GM10248 (cell line): ENCODE measurements at regions not wholly inside any gene's neighbourhood (a gene's known extent, or its start where the extent isn't known, plus 50 kb on each side); places are given as distances from the start of the nearest gene placed in this dataset.

ENCODE experiments used
- CTCF ChIA-PET: fragments of 300-600 bp; sonication (Branson Sonifier 250); formaldehyde crosslinking; extraction: SDS; loops from one replicate; lab custom pipeline; 2021; ENCODE audit warnings: antibody characterized with exemption; lab: Yijun Ruan, JAX
- POLR2A ChIA-PET: fragments of 350-650 bp; sonication (Branson Sonifier 250); formaldehyde crosslinking; extraction: SDS; loops from one replicate; lab custom pipeline; 2020; ENCODE audit warnings: antibody characterized with exemption; lab: Yijun Ruan, JAX
- DNase-seq: peaks from one replicate; pipeline ENCODE4 v3.0.0; 2012; ENCODE audit errors: extremely low spot score
- TF ChIP-seq, protein P1 (sequence below): IDR thresholded peaks from 2 replicates; pipeline ENCODE4 v1.5.1; 2012; ENCODE audit warnings: mild to moderate bottlenecking, low read depth; ENCODE audit errors: extremely low read depth, missing control alignments, control extremely low read depth

DNA sequence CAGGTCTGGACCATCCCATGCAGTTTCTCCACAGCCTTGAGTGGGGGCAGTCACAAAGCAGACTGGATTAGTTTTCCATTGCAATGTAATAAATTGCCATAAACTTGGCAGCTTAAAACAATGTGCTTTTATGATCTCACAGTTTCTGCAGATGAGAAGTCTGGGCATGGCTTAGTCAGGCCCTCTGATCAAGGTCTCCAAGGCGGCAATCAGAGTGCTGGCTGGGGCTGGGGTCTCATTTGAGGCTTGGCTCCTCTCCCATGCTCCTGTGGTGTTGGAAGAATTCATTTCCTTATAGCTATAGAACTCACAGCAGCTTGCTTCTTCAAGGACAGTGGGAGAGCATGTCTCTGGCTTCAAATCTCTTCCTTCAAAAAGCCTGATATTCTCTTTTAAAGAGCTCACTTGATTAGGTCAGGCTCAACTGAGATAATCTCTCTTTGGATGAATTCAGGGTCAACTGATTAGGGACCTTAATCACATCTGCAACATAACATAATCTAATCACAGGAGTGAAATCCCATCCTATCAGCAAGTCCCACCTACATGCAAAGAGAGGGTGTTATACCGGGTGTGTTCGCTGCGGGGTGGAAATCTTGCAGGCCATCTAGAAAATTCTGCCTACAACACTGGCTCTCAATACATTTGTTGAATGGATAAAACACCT, 77.4 kb upstream of the SULF2 start:
- CTCF ChIA-PET, result interaction anchor here (1.6 kb wide), 1 partner anchor 758 kb away, joined by 5 read pairs; no protein-coding TSS in a partner anchor
- TF ChIP-seq, protein P1, sequence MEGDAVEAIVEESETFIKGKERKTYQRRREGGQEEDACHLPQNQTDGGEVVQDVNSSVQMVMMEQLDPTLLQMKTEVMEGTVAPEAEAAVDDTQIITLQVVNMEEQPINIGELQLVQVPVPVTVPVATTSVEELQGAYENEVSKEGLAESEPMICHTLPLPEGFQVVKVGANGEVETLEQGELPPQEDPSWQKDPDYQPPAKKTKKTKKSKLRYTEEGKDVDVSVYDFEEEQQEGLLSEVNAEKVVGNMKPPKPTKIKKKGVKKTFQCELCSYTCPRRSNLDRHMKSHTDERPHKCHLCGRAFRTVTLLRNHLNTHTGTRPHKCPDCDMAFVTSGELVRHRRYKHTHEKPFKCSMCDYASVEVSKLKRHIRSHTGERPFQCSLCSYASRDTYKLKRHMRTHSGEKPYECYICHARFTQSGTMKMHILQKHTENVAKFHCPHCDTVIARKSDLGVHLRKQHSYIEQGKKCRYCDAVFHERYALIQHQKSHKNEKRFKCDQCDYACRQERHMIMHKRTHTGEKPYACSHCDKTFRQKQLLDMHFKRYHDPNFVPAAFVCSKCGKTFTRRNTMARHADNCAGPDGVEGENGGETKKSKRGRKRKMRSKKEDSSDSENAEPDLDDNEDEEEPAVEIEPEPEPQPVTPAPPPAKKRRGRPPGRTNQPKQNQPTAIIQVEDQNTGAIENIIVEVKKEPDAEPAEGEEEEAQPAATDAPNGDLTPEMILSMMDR, result no peak
- POLR2A ChIA-PET, result no interaction called here
- DNase-seq, result no peak

DNA sequence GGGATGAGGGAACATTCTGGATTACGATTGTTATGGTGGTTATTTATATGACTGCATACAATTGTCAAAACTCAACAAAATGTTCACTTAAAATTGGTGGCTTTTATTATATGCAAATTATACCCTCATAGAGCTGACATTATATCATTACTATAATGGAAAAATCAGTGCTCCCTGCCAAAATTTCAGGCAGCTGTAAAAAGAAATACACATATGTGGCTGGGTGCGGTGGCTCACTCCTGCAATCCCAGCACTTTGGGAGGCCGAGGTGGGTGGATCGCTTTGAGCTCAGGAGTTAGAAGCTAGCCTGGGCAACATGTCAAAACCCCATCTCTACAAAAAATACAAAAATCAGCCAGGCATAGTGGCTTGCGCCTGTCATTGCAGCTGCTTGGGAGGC, 75.8 kb upstream of the SULF2 start:
- TF ChIP-seq, protein P1, result no peak
- DNase-seq, result no peak
- ChIA-PET CTCF (interaction anchor here (1.6 kb wide), 1 partner anchor 760 kb away, joined by 5 read pairs; no protein-coding TSS in a partner anchor), POLR2A (no interaction called here)

DNA sequence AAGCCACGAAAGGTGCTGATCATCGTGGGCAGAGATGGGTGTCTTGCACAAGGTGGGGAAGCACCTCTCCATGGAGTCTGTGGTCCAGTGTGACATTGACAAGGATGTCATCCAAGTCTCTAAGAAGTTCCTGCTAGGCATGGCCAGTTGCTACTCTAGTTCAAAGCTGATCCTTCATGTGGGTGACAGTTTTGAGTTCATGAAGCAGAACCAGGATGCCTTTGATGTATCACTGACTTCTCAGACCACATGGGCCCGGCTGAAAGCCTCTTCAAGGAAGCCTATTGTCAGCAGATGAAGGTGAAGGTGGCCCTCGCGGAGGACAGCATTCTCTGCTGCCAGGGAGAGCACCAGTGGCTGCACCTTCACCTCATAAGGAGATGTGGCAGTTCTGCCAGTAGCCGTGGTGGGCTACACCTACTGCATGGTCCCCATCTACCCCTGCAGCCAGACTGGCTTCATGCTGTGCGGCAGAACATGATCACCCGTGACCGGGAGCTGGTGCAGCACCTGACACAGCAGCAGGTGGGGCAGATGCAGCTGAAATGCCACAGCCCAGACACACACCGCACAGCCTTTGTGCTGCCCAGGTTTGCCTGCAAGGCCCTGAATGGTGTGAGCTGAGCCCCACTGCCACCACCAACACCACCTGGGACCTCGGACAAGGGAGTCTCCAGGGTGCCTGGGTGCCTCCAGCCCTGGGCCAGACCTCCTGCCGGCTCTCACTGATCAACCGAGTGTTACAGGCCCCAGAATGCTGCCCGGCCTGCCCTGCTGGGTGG, 75.0 kb upstream of the SULF2 start:
- ChIA-PET CTCF (no interaction called here), POLR2A (no interaction called here)
- TF ChIP-seq, protein P1, result no peak
- DNase-seq, result no peak

DNA sequence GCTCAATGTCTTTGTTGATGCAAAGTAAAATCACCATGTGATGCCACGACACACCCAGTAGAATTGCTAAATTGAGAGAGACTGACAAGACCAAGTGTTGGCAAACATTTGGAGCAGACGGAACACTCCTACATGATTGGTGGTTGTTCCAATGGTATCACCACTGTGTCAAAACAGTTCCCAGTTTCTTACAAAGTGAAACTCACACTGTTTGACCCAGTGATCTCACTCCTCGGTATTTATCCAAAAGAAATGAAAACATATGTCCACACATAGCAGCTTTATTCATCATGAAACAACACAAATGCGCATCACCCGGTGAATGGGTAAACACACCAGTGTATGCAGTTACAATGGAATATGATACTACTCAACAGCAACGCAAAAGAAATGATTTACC, 74.0 kb upstream of the SULF2 start:
- CTCF ChIA-PET, result no interaction called here
- POLR2A ChIA-PET, result no interaction called here
- TF ChIP-seq, protein P1, result no peak
- DNase-seq, result no peak

DNA sequence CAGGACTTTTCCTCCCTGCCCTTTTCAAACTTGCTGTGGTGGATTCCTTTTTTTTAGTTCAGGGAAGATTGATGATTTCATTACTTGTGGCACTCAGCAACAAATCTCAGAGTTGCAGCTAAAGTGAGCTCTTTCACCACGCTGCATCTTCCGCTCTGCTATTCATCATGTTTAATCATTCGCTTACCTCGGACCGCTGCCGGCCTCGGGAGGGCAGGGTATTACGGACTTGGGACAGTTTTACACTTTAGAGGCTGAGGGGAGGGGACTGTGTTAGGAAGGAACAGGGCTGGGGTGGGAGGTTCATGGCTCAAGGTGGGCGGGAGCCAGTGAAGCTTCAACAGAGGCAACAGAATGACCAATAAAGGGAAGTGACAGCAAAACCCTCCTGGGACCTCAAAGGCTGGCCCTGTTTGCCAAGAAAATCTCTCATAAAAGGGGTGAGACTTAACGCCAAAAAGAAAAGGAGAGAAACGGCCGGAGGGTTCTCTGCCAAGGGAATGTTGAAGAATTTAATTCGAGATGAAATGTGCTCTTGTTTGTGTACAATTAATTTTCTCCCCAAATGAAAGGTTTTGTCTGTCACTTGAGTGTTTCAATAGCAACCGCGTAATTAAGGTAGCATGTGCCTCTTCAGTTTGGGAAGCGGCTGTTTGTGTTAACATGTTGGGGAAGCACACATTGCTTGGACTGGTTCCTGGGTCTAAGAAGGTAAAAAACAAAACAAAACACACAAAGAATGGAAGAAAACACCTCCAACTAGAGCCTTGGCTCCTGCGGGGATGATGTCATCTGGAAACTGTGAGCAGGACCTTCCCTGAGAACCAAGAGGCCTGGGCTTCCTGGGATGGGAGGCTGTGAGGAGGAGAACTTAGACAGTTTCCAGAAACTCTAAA, 72.5 kb upstream of the SULF2 start:
- peak; percentile 68 for DNase-seq
- POLR2A ChIA-PET, result no interaction called here
- TF ChIP-seq, protein P1, result no peak
- CTCF ChIA-PET, result interaction anchor here (1.4 kb wide), 1 partner anchor 762 kb away, joined by 6 read pairs; no protein-coding TSS in a partner anchor

DNA sequence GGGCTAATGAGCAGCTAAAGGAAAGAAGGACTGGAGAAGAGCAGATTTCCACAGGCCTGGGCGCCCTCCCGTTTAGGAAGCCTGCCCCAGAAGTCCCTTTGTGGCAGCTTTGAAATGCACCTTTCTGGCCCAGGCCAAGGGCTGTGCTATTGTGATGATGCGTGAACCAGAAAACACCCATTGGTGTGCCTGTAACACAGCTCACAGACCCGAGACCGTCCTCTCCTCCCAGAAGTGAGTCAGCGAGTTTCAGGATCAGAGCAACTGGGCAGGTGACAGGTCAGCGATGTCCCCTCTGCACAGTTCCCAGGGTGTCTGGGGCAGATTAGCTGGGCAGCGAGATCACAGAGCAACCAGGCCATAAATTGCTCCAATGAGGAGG, 71.9 kb upstream of the SULF2 start:
- TF ChIP-seq, protein P1, result no peak
- ChIA-PET CTCF (interaction anchor here (1.4 kb wide), 1 partner anchor 763 kb away, joined by 6 read pairs; no protein-coding TSS in a partner anchor), POLR2A (no interaction called here)
- DNase-seq, result peak; percentile 77
